ENCODE measurements at regions not wholly inside any gene's neighbourhood (a gene's known extent, or its start where the extent isn't known, plus 50 kb on each side); places are given as distances from the start of the nearest gene placed in this dataset.

GRCh38 chr4:146096371-146096770 lies 79.1 kb upstream of the LSM6 start:
- TF ChIP-seq EP300 (IDR thresholded peaks at IDR 0.05; ENCODE audit: borderline replicate concordance) (no peak), TEAD4 (IDR thresholded peaks at IDR 0.05) (no peak), RAD21 (IDR thresholded peaks at IDR 0.05; ENCODE audit: low read depth) (no peak), USF1 (IDR thresholded peaks at IDR 0.05) (no peak), TAF1 (IDR thresholded peaks at IDR 0.05; ENCODE audit: low read depth) (no peak), EGR1 (IDR thresholded peaks at IDR 0.05) (no peak), CEBPB (IDR thresholded peaks at IDR 0.05) (no peak), REST (IDR thresholded peaks at IDR 0.05; ENCODE audit: low read depth) (no peak), TCF12 (IDR thresholded peaks at IDR 0.05; ENCODE audit: low read depth) (no peak), FOXM1 (IDR thresholded peaks at IDR 0.05; ENCODE audit: borderline replicate concordance, low read depth) (no peak), YY1 (IDR thresholded peaks at IDR 0.05; ENCODE audit: low read depth) (no peak), MAX (IDR thresholded peaks at IDR 0.05) (no peak), ZBTB7A (IDR thresholded peaks at IDR 0.05; ENCODE audit: low read depth) (no peak), CREB1 (IDR thresholded peaks at IDR 0.05; ENCODE audit: low read depth) (no peak)
